ENCODE measurements at regions not wholly inside any gene's neighbourhood (a gene's known extent, or its start where the extent isn't known, plus 50 kb on each side); places are given as distances from the start of the nearest gene placed in this dataset.

DNA sequence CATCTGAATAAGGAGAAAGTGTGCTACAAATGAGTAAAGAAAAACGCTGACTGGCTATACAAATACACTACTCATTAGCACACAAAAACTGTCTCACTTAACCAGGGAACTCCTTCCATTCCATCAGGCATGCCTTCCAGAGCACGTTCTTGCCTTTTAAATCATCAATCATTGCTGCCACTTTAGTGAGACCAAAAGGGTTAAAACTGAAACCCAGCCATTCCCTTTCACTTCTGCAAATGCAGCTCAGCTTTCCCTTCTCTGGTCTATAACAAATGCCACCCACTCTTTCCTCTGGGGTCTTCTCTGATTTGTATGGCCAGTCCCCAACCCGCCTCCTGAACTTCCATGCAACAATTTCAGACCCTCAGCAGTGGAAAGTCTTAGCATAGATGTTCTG lies 231.5 kb downstream of the TRIML1 start:
- TF ChIP-seq, protein P1, sequence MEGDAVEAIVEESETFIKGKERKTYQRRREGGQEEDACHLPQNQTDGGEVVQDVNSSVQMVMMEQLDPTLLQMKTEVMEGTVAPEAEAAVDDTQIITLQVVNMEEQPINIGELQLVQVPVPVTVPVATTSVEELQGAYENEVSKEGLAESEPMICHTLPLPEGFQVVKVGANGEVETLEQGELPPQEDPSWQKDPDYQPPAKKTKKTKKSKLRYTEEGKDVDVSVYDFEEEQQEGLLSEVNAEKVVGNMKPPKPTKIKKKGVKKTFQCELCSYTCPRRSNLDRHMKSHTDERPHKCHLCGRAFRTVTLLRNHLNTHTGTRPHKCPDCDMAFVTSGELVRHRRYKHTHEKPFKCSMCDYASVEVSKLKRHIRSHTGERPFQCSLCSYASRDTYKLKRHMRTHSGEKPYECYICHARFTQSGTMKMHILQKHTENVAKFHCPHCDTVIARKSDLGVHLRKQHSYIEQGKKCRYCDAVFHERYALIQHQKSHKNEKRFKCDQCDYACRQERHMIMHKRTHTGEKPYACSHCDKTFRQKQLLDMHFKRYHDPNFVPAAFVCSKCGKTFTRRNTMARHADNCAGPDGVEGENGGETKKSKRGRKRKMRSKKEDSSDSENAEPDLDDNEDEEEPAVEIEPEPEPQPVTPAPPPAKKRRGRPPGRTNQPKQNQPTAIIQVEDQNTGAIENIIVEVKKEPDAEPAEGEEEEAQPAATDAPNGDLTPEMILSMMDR (conservative IDR thresholded peaks at IDR 0.05; ENCODE audit: low read depth, low read length), result no peak
- TF ChIP-seq FOS (IDR thresholded peaks at IDR 0.05; ENCODE audit: low read depth, low read length), result no peak
- TF ChIP-seq POLR2A (IDR thresholded peaks at IDR 0.05; ENCODE audit: low read depth, low read length), result no peak
- no peak for TF ChIP-seq BHLHE40 (IDR thresholded peaks at IDR 0.05; ENCODE audit: low read depth, low read length)
- TF ChIP-seq RAD21 (IDR thresholded peaks at IDR 0.05; ENCODE audit: low read length), result no peak
- TF ChIP-seq RFX5 (IDR thresholded peaks at IDR 0.05; ENCODE audit: low read depth, low read length), result no peak
- TF ChIP-seq MAZ (IDR thresholded peaks at IDR 0.05; ENCODE audit: borderline replicate concordance, low read depth, low read length), result no peak
- TF ChIP-seq MAFK (IDR thresholded peaks at IDR 0.05; ENCODE audit: low read depth, low read length), result no peak
- TF ChIP-seq, protein P2, sequence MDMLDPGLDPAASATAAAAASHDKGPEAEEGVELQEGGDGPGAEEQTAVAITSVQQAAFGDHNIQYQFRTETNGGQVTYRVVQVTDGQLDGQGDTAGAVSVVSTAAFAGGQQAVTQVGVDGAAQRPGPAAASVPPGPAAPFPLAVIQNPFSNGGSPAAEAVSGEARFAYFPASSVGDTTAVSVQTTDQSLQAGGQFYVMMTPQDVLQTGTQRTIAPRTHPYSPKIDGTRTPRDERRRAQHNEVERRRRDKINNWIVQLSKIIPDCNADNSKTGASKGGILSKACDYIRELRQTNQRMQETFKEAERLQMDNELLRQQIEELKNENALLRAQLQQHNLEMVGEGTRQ (IDR thresholded peaks at IDR 0.05; ENCODE audit: low read depth, low read length), result no peak

All from IMR-90 (cell line).